DOHH2 (cell line): ENCODE measurements at regions not wholly inside any gene's neighbourhood (a gene's known extent, or its start where the extent isn't known, plus 50 kb on each side); places are given as distances from the start of the nearest gene placed in this dataset.

Experiments used
- EZH2phosphoT487 ChIP-seq: fragments of 200-600 bp; sonication (generic); IDR thresholded peaks from 2 replicates; pipeline ENCODE4 v1.6.1; 2017; ENCODE audit warnings: borderline replicate concordance, mild to moderate bottlenecking, antibody characterized with exemption, low read length, moderate library complexity, mixed read lengths
- TF ChIP-seq, protein P1 (sequence below): fragments of 200-600 bp; sonication (generic); IDR thresholded peaks from one replicate; pipeline ENCODE4 v1.5.1; 2014; ENCODE audit warnings: antibody characterized with exemption, mild to moderate bottlenecking, low read depth, low read length; ENCODE audit not compliant: poor library complexity, severe bottlenecking

DNA sequence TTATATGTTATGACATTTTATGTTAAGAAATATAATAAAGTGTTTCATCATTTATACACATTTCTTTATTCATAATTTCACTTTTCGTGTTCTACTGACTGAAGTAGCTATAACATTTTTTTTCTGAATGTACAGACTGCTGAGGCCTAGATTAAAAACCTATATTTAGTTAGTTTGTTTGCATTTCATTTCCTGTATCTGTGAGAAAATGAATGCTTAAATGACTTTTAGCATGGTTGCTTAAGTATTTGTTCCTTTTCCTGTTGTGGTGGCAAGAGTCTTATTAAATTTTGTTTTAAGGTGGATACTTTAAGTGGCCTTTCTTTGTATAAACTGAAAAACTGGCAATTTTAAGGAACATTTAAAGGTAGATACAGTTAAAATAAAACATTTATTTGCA, 779.7 kb upstream of the MAN1A1 start:
- TF ChIP-seq, protein P1, sequence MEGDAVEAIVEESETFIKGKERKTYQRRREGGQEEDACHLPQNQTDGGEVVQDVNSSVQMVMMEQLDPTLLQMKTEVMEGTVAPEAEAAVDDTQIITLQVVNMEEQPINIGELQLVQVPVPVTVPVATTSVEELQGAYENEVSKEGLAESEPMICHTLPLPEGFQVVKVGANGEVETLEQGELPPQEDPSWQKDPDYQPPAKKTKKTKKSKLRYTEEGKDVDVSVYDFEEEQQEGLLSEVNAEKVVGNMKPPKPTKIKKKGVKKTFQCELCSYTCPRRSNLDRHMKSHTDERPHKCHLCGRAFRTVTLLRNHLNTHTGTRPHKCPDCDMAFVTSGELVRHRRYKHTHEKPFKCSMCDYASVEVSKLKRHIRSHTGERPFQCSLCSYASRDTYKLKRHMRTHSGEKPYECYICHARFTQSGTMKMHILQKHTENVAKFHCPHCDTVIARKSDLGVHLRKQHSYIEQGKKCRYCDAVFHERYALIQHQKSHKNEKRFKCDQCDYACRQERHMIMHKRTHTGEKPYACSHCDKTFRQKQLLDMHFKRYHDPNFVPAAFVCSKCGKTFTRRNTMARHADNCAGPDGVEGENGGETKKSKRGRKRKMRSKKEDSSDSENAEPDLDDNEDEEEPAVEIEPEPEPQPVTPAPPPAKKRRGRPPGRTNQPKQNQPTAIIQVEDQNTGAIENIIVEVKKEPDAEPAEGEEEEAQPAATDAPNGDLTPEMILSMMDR = no peak
- no peak for TF ChIP-seq EZH2phosphoT487
